Upper lobe of right lung (tissue), 1 donor: ENCODE measurements at regions not wholly inside any gene's neighbourhood (a gene's known extent, or its start where the extent isn't known, plus 50 kb on each side); places are given as distances from the start of the nearest gene placed in this dataset.

Experiments
- ATAC-seq: fragments of 200-7000 bp; cut with Tn5 transposase; one replicate; pipeline ENCODE4 v1.9.1; 2020; ENCODE audit warnings: mild to moderate bottlenecking, moderate library complexity
- DNase-seq: peaks from one replicate; pipeline ENCODE4 v3.0.0-alpha.2; 2020
- H3K27ac ChIP-seq: fragments of 200-600 bp; one replicate; pipeline ENCODE4 v1.8.0; 2022
- H3K27me3 ChIP-seq: fragments of 200-600 bp; one replicate; pipeline ENCODE4 v1.8.0; 2022; ENCODE audit warnings: mild to moderate bottlenecking
- H3K36me3 ChIP-seq: fragments of 200-600 bp; one replicate; pipeline ENCODE4 v1.8.0; 2022
- H3K4me1 ChIP-seq: fragments of 200-600 bp; one replicate; pipeline ENCODE4 v1.8.0; 2022
- H3K4me3 ChIP-seq: fragments of 200-600 bp; one replicate; pipeline ENCODE4 v1.8.0; 2022; ENCODE audit warnings: mild to moderate bottlenecking
- H3K9me3 ChIP-seq: fragments of 200-600 bp; one replicate; pipeline ENCODE4 v1.8.0; 2022
- CTCF ChIP-seq: fragments of 200-600 bp; IDR thresholded peaks from one replicate; pipeline ENCODE4 v1.8.0; 2022; ENCODE audit warnings: antibody characterized with exemption
- intact Hi-C: fragments of 100-400 bp; cut with DNase I; formaldehyde crosslinking; loops from one replicate; pipeline ENCODE4 v1.11.0; 2022
- donor health status: DM: no; HTN: yes; CAD: no; lungs with severe emphysema.

- Histone ChIP-seq H3K36me3 (no peaks in the 10 kb centered on the region), H3K4me3 (no peak overlapping the region), H3K9me3 (no peaks in the 10 kb centered on the region), H3K27ac (no peak overlapping the region), H3K4me1 (no peaks in the 10 kb centered on the region), H3K27me3 (no peaks in the 10 kb centered on the region)
- DNase-seq (no peak), ATAC-seq (no peak)
- no peak for TF ChIP-seq CTCF
- intact Hi-C loops, result no loop called here
These were observed 70.7 kb upstream of the TAF1L start for GRCh38 chr9:32706004-32706724.

- no peak overlapping the region for H3K27ac ChIP-seq
- intact Hi-C loops, result no loop called here
- DNase-seq (no peak), ATAC-seq (no peak)
- no peaks in the 10 kb centered on the region for H3K9me3 ChIP-seq
- no peaks in the 10 kb centered on the region for H3K27me3 ChIP-seq
- no peaks in the 10 kb centered on the region for H3K36me3 ChIP-seq
- H3K4me1 ChIP-seq, result no peaks in the 10 kb centered on the region
- H3K4me3 ChIP-seq, result no peak overlapping the region
- TF ChIP-seq CTCF, result no peak
These were observed 71.2 kb upstream of the TAF1L start for GRCh38 chr9:32706725-32707100.

GRCh38 chr9:32707326-32707725, 71.9 kb upstream of the TAF1L start:
- intact Hi-C loops, result no loop called here

GRCh38 chr9:32708480-32709150, 73.1 kb upstream of the TAF1L start:
- Histone ChIP-seq H3K27me3 (no peaks in the 10 kb centered on the region), H3K9me3 (no peaks in the 10 kb centered on the region), H3K4me1 (no peaks in the 10 kb centered on the region), H3K4me3 (no peak overlapping the region), H3K27ac (no peak overlapping the region), H3K36me3 (no peaks in the 10 kb centered on the region)
- ATAC-seq (no peak), DNase-seq (no peak)
- no peak for TF ChIP-seq CTCF
- intact Hi-C loops, result no loop called here

More at GRCh38 chr9:32707326-32707725, 71.9 kb upstream of the TAF1L start:
- TF ChIP-seq CTCF, result no peak
- ATAC-seq (no peak), DNase-seq (no peak)
- Histone ChIP-seq H3K4me3 (no peak overlapping the region), H3K36me3 (no peaks in the 10 kb centered on the region), H3K27ac (no peak overlapping the region), H3K4me1 (no peaks in the 10 kb centered on the region), H3K27me3 (no peaks in the 10 kb centered on the region), H3K9me3 (no peaks in the 10 kb centered on the region)

- no peak for ATAC-seq
- intact Hi-C loops, result no loop called here
- Histone ChIP-seq H3K36me3 (no peaks in the 10 kb centered on the region), H3K9me3 (no peaks in the 10 kb centered on the region), H3K27ac (no peak overlapping the region), H3K4me1 (no peaks in the 10 kb centered on the region), H3K27me3 (no peaks in the 10 kb centered on the region), H3K4me3 (no peak overlapping the region)
- DNase-seq, result no peak
- TF ChIP-seq CTCF, result no peak
These were observed 73.5 kb upstream of the TMEM215 start for GRCh38 chr9:32709871-32710270.
